KOPT-K1 (cell line): ENCODE measurements at regions not wholly inside any gene's neighbourhood (a gene's known extent, or its start where the extent isn't known, plus 50 kb on each side); places are given as distances from the start of the nearest gene placed in this dataset.

Source experiments
- H3K27ac ChIP-seq: fragments of 200-600 bp; sonication (generic); 2 replicates; pipeline ENCODE4 v1.5.1; 2016; ENCODE audit warnings: antibody characterized with exemption, mild to moderate bottlenecking, low read depth, low read length; ENCODE audit not compliant: poor library complexity, severe bottlenecking
- H3K36me3 ChIP-seq: fragments of 200-600 bp; sonication (generic); 2 replicates; pipeline ENCODE4 v1.5.1; 2017; ENCODE audit warnings: antibody characterized with exemption, mild to moderate bottlenecking, low read length, moderate library complexity; ENCODE audit not compliant: insufficient read depth
- H3K9me3 ChIP-seq: fragments of 200-600 bp; sonication (generic); 2 replicates; pipeline ENCODE4 v1.5.1; 2017; ENCODE audit warnings: antibody characterized with exemption, low read length, mild to moderate bottlenecking; ENCODE audit not compliant: insufficient read depth, poor library complexity, severe bottlenecking

DNA sequence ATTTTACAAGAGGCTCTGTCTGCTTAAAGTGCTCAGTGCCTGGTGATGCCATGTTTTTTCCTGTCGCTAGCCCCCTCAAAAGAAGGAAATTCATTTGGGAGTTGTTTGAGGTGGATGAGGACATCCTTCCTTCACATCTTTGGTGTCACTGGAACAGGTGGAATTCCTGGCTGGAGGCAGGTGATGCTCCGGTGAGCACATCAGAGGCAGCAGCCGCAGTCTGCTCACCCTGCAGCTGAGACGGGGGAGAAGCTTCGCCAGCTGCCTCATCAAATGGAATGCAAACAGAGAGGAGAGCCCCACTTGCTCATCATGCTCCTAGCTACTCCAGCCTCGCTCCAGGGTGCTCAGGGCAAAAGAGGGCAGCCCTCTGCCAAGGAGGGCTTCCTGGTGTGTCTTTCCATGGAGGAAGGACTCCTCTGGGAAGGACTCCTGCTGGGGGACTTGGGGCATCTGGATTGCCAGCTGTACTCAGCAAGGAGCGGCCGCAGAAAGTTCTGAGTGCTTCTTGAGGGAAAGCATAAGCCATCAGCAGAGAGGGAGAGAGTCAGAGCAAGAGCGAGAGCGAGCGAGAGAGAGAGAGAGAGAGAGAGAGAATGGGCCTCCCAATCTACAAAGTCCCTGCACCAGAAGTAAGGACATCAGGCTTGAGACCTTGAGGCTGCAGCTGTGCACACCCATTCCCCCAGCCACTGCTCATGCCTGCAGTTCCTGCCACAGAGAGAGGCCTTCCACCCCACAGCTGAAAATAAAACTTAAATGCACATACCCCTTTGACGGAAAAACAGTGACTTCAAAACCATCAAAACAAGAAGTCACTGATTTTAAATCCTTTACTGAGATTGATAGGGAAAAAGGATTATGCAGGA, 74.3 kb upstream of the UBL3 start:
- no peaks in the 10 kb centered on the region for H3K36me3 ChIP-seq
- H3K9me3 ChIP-seq, result no peaks in the 10 kb centered on the region
- no peak overlapping the region for H3K27ac ChIP-seq

DNA sequence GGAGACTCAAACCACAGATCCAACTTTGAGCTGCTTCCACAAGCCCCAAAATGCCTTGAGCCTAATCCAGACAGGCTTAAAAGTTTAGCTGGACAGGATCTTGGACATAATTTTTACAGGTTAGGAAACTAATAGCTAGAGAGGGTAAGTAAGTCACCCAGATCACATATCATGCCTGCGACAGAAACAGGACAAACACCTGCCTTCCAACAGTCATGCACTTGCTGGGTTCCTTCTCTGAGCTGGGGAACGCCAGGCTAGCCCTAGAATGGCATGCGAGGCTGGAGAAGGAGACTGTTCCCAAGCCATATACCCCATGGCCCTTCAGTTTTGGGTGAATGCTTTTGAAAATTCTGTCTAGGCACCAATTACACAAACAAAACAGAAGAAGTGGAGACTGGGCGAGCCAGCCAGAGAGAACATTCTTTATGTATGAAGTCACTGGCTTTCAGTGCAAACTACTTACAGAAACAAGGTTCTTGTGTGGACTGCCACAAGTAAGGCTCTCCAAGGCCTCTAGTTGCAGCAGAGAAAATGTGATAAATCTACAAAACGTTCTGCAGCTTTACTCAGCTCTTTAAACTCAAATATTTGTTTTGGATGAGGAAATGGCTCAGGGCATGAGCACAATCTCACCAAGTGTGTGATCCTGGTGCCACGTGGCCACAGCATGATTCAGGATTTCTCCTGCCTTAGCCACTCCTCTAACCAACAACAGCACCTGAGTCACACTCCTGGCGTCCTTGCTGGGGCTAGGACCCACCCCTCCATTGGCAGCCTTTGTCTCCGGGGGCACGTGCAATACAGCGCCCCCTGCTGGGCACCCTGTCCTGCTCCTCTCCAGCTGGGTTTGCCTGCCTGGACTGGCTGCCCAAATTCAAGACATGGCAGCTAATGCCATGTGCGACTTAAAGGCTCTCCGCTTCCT, 73.4 kb upstream of the UBL3 start:
- no peaks in the 10 kb centered on the region for H3K9me3 ChIP-seq
- no peak overlapping the region for H3K27ac ChIP-seq
- H3K36me3 ChIP-seq, result no peaks in the 10 kb centered on the region

DNA sequence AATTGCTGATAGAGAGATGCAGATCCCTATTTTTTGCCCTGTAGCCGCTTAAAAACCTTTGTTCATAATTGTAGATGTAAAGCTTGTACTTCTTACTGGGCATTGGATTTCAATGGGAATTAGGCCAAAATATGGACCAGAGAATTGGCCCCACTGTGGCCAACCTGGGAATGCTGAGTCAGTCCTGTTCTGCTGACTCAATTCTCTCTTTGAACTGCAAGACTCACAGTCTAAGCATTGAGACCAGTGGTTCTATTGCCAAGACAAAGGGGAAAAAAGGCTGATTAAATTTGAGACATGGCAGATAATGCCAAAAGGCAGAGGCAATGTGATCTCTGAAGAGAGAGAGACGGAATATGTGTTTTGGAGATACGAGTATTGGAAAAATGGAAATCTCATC, 72.5 kb upstream of the UBL3 start:
- Histone ChIP-seq H3K36me3 (no peaks in the 10 kb centered on the region), H3K27ac (no peak overlapping the region), H3K9me3 (no peaks in the 10 kb centered on the region)

DNA sequence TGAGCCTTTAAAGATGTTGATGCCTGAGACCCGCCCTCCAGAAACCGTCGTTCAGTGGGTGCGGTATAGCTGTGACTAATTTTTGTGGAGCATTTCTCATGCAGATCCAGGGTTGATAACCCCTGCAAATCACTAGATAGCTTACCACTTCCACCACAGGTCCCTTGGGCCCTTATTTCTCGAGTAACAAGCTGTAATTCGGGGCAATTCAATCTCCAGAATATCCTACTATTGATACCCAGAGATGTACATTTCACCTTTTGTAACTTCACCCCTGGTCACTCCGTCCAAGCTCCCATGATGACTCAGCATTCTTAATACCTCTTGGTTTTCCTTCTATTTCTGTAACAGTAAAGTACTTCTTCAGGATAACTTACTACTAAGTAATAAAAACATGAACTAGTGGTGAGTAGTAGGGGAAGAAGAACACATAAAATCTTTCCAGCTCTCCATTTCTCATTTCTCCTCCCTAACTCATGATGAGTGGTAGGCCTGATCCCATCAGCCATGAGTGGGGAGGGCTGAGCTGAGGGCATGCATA, 71.9 kb upstream of the UBL3 start:
- Histone ChIP-seq H3K27ac (no peak overlapping the region), H3K9me3 (no peaks in the 10 kb centered on the region), H3K36me3 (no peaks in the 10 kb centered on the region)

DNA sequence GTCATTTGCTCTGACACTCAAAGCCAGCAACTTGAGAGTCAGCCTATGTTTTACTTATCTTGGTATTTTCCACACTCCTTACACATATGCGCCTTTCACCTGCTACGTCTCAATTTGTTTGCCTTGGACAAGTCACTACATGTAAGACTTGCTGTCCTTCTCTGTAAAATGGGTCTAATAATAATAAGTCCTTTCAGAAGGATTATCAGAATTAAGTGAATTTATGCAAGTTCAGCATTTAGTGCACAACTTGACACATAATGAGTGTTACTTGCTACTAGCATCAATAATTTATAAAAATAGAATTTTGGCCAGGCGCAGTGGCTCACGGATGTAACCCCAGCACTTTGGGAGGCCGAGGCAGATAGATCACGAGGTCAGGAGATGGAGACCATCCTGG, 71.1 kb upstream of the UBL3 start:
- Histone ChIP-seq H3K36me3 (no peaks in the 10 kb centered on the region), H3K9me3 (no peaks in the 10 kb centered on the region), H3K27ac (no peak overlapping the region)

DNA sequence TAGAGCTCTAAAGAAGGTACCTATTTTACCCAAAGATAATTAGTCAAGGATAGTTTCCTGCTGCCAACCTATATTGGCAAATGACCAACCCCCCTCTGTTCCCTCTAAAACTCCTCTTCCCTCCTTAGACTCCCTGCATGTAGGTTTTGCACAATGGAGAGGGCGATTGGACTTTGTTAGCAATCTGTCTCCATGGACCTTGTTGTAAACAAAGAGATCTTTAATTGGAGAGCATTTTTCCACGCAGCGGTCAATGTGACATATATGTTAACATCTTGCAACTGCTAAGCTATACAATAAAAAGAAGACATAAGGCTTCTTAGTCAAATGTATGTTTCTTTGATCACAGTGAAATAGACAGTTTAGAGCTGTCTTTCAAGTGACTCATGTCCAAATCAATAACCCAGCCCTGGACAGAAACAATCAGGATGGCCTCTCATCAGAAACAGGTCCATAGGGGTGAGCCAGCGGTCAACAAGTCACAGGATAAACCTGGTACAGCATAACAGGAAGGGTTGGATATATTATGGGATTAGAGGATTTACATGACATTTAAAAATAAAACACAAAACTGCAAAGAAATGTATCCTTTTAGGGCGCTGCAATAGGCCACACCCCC, 69.7 kb upstream of the UBL3 start:
- no peaks in the 10 kb centered on the region for H3K36me3 ChIP-seq
- H3K27ac ChIP-seq, result no peak overlapping the region
- no peaks in the 10 kb centered on the region for H3K9me3 ChIP-seq

DNA sequence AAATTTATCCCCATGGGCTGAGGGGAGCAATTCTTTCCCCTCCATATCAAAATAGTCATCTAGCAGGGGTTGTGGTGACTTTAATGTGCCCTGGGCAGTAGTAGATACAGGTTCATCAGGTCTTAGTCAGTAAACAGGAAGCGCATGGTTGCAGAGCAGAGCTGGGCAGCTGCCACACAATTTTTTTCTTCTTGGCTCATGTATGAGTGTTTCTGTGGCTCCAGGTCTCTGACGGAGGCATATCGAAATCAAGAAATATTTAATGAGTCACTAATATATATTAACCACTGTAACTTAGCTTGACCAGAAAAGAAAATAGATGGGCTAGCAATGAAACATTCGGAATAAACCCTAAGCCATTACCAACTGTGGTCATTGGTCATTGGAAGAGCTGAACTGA, 68.4 kb upstream of the UBL3 start:
- Histone ChIP-seq H3K36me3 (no peaks in the 10 kb centered on the region), H3K27ac (no peak overlapping the region), H3K9me3 (no peaks in the 10 kb centered on the region)

DNA sequence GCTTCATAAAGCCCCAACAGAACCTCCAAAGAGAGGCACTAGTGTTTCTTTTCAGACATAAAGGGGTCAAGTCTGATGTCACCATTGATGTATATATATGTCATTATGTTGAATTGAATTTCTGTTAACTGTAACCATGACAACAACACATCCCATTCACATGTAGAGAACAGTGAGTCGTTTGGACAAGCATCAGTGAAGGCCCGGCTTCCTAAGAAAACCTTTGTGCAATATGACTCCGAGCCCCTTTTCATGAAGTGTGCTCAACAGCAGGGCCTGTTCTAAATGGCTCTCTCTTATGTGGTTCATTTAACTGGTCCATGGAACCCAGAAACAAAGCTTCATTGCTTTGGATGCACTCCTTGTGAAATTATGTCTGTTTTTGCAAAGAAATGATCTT, 67.2 kb upstream of the UBL3 start:
- Histone ChIP-seq H3K9me3 (no peaks in the 10 kb centered on the region), H3K27ac (no peak overlapping the region), H3K36me3 (no peaks in the 10 kb centered on the region)

DNA sequence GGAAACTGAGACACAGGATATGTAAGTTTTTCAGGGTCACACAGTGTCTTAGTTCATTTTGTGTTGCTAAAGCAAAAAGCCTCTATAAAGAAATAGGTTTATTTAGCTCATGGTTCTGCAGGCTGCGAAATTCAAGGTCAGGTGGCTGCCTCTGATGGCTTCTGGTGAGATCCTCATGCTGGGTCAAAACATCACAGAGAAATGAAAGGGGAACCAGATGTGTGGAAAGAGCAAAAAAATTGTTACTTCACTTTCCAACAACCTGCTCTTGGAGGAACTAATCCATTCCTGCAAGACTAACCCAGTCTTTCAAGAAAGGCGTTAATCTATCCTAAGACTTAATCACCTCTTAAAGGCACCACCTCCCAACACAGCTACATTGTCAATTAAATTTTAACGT, 64.2 kb upstream of the UBL3 start:
- no peak overlapping the region for H3K27ac ChIP-seq

DNA sequence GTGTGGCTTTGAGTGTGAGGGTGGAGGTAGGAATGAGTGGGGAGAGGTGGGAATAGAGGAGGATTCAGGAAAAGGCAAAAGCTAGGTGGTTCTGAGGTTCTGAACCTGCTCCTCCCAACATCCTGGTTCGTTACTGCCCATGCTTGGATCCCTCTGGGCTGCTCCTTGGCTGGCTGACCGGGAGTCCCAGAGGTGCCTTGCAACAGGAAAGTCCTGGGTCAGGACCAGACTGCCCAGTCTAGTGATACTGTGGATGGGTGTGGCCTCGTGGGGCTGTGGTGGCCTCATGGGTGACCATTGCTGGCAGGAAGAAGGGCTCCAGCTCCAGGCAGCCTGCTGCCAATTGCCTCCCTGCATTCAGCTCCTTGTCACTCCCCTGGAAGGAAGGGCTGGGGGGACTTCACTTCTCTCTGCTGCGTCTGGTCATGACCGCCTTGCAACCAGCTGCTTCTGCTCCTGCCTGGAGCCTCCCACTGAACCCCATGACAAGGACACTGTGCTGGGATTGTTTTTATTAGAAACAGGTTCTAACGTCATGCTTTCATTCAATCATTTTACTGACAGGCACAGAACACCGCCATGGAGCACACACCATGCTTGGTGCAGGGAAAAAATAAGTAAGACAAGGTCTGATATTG, 61.5 kb upstream of the UBL3 start:
- Histone ChIP-seq H3K27ac (no peak overlapping the region), H3K36me3 (no peaks in the 10 kb centered on the region), H3K9me3 (no peaks in the 10 kb centered on the region)

More for the DNA sequence above, 64.2 kb upstream of the UBL3 start:
- Histone ChIP-seq H3K36me3 (no peaks in the 10 kb centered on the region), H3K9me3 (no peaks in the 10 kb centered on the region)

DNA sequence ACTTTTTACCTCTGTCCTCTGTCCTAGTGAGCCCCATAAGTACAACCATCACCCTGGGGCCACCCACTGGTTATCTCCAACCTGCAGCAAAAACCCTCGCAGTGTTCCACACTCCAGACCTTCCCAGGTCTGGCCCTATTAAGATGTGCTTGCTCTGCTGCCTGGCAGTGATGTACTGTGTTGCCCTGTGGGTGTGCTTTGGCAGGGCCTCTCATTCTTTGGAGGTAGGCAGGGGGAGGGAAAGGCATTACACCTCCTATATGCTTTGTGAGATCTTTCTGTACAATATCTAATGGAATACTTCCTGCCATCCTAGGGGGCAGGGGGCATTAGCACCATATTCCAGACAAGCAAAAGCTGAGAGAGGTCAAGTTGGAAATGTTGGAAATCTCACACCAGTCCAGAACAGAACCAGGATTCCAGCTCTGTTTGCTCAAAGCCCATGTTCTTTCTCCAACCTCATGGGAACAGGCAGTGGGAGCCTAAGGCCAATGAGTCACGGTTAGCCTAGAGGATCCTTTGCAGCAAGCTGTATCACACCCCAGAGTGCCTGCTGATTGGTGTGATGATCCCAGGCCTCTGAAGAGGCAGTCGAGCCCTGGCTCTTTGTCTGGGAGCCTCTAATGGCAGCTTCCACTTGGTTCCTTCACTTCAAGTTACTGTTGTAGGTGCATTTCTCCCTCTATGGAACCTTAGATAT, 59.7 kb upstream of the UBL3 start:
- Histone ChIP-seq H3K27ac (no peak overlapping the region), H3K9me3 (no peaks in the 10 kb centered on the region), H3K36me3 (no peaks in the 10 kb centered on the region)

DNA sequence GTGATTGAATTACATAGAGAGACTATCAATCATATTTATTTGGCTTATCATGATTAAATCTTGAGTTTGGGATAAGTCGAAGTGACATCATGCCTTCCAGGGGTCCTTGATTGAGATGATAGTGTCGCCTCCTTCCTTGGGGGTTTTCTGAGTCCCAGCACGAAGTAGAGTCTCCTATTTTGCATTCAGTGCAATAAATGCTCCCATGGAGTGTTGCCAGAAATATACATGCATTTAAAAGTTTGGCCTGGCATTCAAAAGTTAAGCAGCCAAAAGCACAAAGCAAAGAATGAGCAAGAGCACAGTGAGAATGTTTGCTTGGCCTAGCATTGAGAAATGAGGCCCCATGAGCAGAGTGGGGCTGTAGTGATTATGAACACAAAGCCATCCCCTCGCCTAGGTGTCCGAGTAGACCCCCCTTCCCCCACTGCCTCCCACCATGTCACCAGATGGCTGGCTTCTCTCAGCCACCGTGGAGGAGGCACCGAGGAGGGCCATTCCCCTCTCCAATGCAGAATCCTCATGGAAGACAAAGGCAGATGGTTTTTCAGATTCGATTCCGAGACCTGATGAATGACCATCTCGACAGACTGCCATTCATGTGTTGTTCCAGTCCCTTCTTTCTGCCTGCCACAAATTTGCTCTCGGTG, 58.8 kb upstream of the UBL3 start:
- Histone ChIP-seq H3K36me3 (no peaks in the 10 kb centered on the region), H3K9me3 (no peaks in the 10 kb centered on the region), H3K27ac (no peak overlapping the region)

DNA sequence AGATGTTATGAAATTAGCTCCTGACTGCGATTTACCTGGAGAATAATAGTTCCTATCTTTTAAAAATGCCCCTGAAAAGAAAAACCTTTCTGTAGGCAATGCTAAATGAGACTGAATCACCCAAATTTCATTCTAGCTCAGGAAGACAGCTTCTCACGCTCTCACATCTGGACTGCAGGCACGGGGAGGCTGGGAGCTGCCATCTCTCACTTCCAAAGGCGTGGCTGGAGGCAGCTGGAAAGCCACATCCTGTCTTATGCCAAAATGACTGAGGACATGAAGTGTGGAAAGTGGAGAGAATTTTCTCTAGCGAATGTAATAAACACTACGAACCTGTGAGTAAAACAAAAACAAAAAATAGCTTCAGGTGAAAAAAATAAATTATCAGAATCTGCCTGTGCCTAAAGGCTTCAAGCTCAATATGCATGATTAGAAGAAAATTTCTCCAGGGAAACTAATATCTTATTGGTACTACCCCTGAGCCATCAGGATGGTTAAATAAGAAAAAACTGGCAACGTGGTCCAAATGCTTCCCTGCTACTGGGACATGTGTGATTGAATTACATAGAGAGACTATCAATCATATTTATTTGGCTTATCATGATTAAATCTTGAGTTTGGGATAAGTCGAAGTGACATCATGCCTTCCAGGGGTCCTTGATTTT, 58.1 kb upstream of the UBL3 start:
- no peaks in the 10 kb centered on the region for H3K36me3 ChIP-seq
- no peak overlapping the region for H3K27ac ChIP-seq

More for the DNA sequence above, 58.1 kb upstream of the UBL3 start:
- H3K9me3 ChIP-seq, result no peaks in the 10 kb centered on the region
